HG03571 (cell line): ENCODE measurements at regions not wholly inside any gene's neighbourhood (a gene's known extent, or its start where the extent isn't known, plus 50 kb on each side); places are given as distances from the start of the nearest gene placed in this dataset.

Experiments used
- ATAC-seq: cut with Tn5 transposase; IDR thresholded peaks from one replicate; pipeline ENCODE4 v1.9.1; 2021; ENCODE audit not compliant: unreplicated experiment

DNA sequence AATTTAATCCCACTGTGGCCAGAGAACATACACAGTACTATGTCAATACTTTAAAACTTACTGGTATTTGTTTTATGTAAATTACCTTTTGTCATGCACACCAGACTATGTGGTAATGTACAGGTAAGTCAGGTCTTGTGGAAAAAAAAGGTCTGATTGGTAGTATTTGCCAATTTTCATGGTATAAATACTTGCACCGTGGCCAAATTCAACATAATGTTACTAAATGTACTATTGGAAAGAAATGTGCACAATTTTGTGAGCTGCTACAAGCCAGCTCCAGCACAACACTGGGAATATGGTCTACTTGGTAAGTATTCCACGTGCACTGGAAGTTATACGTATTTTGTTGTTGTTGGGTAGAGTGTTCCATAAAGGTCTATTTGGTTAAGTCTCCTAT, 392.5 kb downstream of the RPS24 start:
- ATAC-seq: no peak

DNA sequence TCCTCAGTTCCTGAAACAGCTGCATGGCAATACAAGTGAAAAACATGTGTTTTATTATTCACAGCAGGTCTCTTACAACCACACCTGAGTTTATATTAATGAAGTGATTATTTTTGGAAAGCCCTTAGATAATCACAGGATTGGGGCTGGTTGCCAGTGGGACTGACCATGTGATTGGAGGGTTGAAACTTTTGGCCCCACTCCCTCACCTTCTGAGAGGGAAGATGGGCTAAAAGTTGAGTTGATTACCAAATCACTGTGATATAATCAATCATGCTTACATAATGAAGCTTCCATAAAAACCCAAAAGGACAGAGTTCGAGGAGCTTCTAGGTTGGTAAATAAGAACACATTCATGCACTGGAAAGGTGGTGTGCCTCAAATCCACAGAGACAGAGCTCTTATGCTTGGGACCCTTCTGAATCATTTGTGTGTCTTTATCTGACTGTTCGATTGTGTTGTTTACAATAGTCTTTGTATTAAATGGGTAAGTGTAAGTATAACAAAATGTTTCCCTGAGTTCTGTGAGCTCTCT, 393.9 kb downstream of the RPS24 start:
- no peak for ATAC-seq

- ATAC-seq: no peak
These were observed 394.9 kb downstream of the RPS24 start for GRCh38 chr10:78428579-78428978.

DNA sequence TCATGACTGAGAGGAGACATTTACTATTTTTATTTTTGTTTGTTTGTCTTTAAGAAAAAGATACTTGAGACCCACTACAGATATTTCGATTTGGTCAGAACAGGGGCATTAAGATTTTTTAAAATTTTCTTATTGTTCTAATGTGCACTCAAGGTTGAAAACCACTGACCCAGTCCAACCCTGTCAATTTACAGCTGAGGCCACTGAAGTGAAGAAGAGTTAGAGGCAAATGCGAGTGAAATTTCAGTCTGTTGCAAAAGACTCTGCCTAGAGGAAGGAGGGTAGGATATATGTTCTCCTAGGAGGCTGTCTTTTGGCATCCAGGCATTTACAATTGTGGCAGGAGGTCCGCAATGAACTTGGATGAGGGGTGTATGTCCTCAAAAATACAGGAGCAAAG, 396.3 kb downstream of the RPS24 start:
- no peak for ATAC-seq

DNA sequence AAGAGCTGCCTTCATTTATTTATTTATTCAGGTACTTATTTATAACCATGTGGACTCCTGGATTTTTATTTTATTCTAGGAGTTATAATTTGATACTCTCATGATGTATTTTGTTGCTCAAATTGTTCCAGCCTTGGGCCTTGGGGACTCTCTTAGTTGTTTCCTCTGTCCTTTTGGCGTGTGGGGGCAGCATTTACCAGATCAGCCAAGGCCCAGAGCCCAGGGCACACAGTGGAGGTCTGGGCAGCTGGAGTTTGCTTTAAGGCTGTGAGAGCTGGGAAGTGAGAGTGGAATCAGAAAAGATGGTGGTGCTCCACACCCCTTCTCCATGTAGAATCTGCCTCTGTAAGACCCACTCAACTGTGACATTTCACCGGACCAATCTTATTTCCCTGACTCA, 398.9 kb downstream of the RPS24 start:
- ATAC-seq: no peak

DNA sequence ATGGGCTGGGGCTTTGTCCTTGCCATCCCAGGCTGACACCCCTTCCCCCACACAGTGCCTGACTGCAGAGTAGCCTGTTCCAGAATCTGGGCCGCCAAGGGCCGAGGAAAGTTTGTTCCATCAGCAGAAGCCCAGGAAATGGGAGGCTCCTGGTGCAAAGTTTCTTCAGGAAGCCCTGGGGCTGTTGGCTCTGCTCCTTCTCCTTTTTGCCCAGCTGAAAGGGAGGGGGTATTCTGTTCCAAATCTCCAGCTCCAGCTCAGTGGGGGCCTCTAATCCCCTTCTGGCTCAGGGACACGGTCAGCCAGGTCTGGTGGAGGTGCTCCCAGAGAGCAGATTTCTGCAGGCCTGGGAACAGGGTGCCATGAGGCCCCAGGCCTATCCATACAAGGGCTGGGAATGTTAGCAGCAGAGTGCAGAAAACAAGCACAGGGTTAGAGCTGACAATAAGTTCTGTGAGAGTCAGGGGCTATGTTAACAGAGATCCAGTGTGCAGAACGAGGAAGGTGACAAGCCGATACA, 399.5 kb downstream of the RPS24 start:
- no peak for ATAC-seq

GRCh38 chr10:78433766-78434535, 400.3 kb downstream of the RPS24 start:
- no peak for ATAC-seq

GRCh38 chr10:78434886-78435285, 401.2 kb downstream of the RPS24 start:
- ATAC-seq: no peak

GRCh38 chr10:78435484-78436221, 402.0 kb downstream of the RPS24 start:
- no peak for ATAC-seq

- no peak for ATAC-seq
These were observed 402.5 kb downstream of the RPS24 start for GRCh38 chr10:78436222-78436573.

GRCh38 chr10:78436706-78437406, 403.2 kb downstream of the RPS24 start:
- ATAC-seq: no peak

DNA sequence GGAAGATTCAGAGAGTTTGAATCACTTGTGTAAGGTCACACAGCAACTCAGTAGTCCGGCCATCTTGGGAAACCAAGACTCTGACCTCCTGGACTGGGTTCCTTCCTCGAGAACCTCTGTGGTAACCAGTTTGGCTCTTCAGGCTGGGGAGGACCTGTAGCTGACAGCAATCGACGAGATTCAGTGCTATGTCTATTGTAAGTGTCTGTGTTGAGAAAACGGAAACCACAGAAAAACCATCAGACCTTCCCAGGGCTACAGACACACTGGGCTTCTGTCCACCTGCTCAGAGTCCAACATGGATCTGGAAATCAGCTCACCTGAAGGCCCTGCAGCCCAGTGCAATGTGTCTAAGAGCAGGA, 403.7 kb downstream of the RPS24 start:
- no peak for ATAC-seq

- ATAC-seq: no peak
These were observed 404.6 kb downstream of the RPS24 start for GRCh38 chr10:78437998-78438906.

DNA sequence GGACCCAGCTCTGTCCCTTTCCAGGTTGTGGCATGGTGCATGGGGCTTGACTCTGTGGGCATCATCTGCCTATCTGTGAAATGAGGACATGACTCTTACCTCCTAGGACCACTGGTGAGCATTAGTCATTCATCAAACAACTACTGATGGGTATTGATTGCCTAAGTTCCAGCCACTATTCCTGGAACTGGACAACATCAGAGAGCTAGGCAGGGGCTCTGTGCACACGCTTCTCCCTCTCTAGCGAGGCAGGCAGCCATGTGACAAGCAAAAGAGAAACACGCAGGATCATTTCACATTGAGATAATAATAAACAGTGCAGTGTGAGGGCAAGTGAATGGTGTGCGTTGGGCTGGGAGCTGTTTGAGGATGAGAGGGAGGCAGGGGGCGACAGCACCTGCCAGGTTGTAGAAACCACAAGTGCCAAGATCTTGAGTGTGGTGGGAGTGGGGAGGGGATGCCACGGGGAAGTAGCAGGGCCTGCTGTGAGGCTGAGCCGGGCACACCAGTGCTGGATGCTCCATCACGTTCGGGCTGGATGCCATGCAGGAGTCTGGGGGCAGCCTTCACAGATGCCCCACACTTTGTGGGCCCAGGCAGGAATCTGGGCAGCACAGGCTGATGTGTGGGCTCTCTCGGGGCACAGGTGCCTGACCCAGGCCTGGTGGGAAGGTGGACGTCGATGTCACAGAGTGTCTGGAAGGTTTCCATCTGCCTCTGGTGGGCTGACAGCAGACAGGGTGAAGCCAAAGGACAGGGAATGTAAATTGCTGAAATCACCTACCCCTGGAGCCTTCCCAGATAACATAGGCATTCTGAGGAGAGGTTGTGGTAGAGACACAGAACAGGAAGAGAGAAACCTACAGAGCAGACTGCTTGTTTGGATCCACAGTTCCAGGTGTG, 405.5 kb downstream of the RPS24 start:
- no peak for ATAC-seq

DNA sequence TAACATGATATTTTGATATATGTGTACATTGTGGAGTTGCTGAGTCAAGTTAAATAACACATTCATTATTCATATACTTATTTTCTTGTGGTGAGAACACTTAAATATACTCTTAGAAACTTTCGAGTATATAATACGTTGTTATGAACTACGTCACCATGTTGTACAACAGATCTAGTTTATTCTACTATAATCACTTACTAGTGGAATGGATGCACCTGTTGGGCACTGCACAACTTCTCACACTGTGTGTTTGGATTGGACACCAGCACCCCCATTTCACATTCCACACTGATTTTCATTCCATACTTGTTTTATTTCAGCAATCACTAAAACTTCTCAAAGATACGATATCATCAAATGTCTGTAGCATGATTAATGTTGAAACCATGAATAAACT, 407.3 kb downstream of the RPS24 start:
- no peak for ATAC-seq

GRCh38 chr10:78441694-78442093, 408.0 kb downstream of the RPS24 start:
- ATAC-seq: no peak

DNA sequence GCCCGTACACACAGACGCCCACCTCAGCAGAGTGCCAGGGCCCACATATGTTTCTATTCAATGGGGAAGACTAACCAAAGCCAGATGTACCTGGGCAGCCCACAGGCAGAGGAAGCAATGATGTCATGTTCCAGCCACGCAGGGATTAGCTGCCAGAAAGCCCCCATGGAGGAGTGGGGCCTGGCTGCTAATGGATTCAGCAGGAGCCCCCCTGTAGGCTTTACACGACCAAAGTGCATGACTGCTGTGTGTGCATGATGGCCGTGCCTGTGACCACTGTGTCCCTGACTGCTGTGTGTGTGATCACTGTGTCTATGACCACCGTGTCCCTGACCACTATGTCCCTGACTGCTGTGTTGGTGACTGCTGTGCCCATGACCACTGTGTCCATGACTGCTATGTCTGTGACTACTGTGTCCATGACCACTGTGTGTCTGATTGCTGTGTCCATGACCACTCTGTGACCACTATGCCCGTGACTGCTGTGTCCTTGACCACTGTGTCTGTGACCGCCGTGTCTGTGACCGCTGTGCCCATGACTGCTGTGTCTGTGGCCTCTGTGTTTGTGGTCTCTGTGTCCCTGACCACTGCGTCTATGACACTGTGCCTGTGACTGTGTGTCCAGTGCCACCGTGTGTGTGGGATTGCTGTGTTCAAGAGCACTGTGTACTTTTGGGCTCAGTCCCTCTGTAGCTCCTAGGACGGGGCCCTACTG, 409.3 kb downstream of the RPS24 start:
- no peak for ATAC-seq

DNA sequence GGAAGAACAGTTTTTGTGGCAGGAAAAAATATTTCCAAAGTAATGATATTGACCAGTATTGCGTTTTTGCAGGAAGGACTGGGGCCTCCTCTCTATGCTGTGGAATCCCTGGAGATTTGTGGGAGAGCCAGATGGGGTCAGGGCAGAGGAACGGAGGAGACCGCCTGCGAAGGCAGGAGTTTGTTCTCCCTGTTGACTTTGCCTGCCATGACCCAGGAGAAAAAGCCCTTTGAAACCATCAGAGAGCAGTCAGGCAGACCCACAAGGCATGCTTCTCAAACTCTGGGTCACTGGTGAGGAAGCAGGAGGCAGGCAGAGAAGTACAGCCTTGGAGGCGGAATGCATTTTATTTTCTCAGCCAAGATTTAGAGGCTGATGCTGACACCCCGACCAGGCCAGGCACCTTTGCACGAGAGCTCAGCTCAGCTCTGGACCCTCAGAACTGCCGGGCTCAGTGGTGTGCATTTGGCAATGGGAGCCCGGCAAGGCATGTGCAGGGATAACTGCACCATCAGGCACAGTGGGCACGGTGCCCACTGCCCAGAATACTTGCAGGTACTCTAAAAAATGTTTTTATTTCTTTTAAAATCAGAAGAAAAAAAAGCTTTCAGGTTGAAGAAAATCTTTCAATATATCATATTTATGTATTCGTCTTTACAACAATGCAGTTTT, 410.4 kb downstream of the RPS24 start:
- ATAC-seq: no peak
